OCI-LY7 (cell line): ENCODE measurements at regions not wholly inside any gene's neighbourhood (a gene's known extent, or its start where the extent isn't known, plus 50 kb on each side); places are given as distances from the start of the nearest gene placed in this dataset.

ENCODE experiments used
- BruUV-seq: library from RNA; stranded (reverse); fragments of 400-500 nt; replicated peaks from 2 replicates; lab custom pipeline; 2021; lab: Mats Ljungman, UMichigan
- CTCF ChIA-PET: fragments of 300-600 bp; sonication (Branson Sonifier 250); formaldehyde crosslinking; loops from one replicate; lab custom pipeline; 2022; ENCODE audit warnings: antibody characterized with exemption; ENCODE audit not compliant: unreplicated experiment; lab: Charles Lee
- POLR2A ChIA-PET: fragments of 300-600 bp; sonication (Branson Sonifier 250); formaldehyde crosslinking; loops from one replicate; lab custom pipeline; 2022; ENCODE audit warnings: antibody characterized with exemption; lab: Charles Lee
- DNase-seq: peaks from one replicate; pipeline ENCODE4 v3.0.0-alpha.2; 2015; ENCODE audit warnings: low spot score
- H2AFZ ChIP-seq: fragments of 200-600 bp; sonication (generic), shearing (Covaris generic); 2 replicates; pipeline ENCODE4 v1.6.1; 2014; ENCODE audit warnings: mild to moderate bottlenecking, antibody characterized with exemption, low read length, moderate library complexity
- H3K27ac ChIP-seq: fragments of 200-600 bp; sonication (generic); 2 replicates; pipeline ENCODE4 v1.5.1; 2014; ENCODE audit warnings: mixed run types, low read depth, mild to moderate bottlenecking, moderate library complexity, low read length, inconsistent platforms; ENCODE audit not compliant: poor library complexity, severe bottlenecking
- H3K36me3 ChIP-seq: fragments of 200-600 bp; sonication (generic); 2 replicates; pipeline ENCODE4 v1.6.1; 2014; ENCODE audit warnings: mild to moderate bottlenecking, antibody characterized with exemption, low read length, moderate library complexity, mixed read lengths; ENCODE audit not compliant: insufficient read depth
- H3K4me1 ChIP-seq: fragments of 200-600 bp; sonication (generic); 2 replicates; pipeline ENCODE4 v1.5.1; 2014; ENCODE audit warnings: mild to moderate bottlenecking, low read length; ENCODE audit not compliant: insufficient read depth, poor library complexity, severe bottlenecking
- H3K4me2 ChIP-seq: fragments of 200-600 bp; sonication (generic); 2 replicates; pipeline ENCODE4 v1.6.1; 2014; ENCODE audit warnings: mild to moderate bottlenecking, low read length
- H3K4me3 ChIP-seq: fragments of 200-600 bp; sonication (generic); 2 replicates; pipeline ENCODE4 v1.5.1; 2014; ENCODE audit warnings: mild to moderate bottlenecking, low read depth, low read length; ENCODE audit not compliant: poor library complexity, severe bottlenecking
- H3K79me2 ChIP-seq: fragments of 200-600 bp; sonication (generic); 2 replicates; pipeline ENCODE4 v1.6.1; 2016; ENCODE audit warnings: low read depth, mild to moderate bottlenecking, low read length, moderate library complexity, mixed read lengths; ENCODE audit not compliant: insufficient read depth
- H3K9me2 ChIP-seq: fragments of 200-600 bp; sonication (generic); 2 replicates; pipeline ENCODE4 v1.6.1; 2016; ENCODE audit warnings: mild to moderate bottlenecking, low read length, mixed read lengths; ENCODE audit not compliant: insufficient read depth
- H3K9me3 ChIP-seq: fragments of 200-600 bp; sonication (generic); 2 replicates; pipeline ENCODE4 v1.6.1; 2014; ENCODE audit warnings: mild to moderate bottlenecking, mixed run types, low read length, mixed read lengths
- H4K20me1 ChIP-seq: fragments of 200-600 bp; sonication (generic); 2 replicates; pipeline ENCODE4 v1.6.1; 2014; ENCODE audit warnings: mild to moderate bottlenecking, antibody characterized with exemption, low read length, moderate library complexity, mixed read lengths; ENCODE audit not compliant: insufficient read depth
- CTCF ChIP-seq: fragments of 200-600 bp; sonication (generic); conservative IDR thresholded peaks from 2 replicates; pipeline ENCODE4 v1.5.1; 2014; ENCODE audit warnings: mild to moderate bottlenecking, antibody characterized with exemption, low read length, moderate library complexity, mixed read lengths
- EZH2phosphoT487 ChIP-seq: fragments of 200-600 bp; sonication (generic); IDR thresholded peaks from 2 replicates; pipeline ENCODE4 v1.6.1; 2018; ENCODE audit warnings: low read depth, borderline replicate concordance, mild to moderate bottlenecking, mixed run types, antibody characterized with exemption, low read length, moderate library complexity, mixed read lengths
- intact Hi-C: fragments of 100-400 bp; cut with micrococcal nuclease; formaldehyde crosslinking; loops from one replicate; pipeline ENCODE4 v1.10.0; 2022; ENCODE audit not compliant: unreplicated experiment

DNA sequence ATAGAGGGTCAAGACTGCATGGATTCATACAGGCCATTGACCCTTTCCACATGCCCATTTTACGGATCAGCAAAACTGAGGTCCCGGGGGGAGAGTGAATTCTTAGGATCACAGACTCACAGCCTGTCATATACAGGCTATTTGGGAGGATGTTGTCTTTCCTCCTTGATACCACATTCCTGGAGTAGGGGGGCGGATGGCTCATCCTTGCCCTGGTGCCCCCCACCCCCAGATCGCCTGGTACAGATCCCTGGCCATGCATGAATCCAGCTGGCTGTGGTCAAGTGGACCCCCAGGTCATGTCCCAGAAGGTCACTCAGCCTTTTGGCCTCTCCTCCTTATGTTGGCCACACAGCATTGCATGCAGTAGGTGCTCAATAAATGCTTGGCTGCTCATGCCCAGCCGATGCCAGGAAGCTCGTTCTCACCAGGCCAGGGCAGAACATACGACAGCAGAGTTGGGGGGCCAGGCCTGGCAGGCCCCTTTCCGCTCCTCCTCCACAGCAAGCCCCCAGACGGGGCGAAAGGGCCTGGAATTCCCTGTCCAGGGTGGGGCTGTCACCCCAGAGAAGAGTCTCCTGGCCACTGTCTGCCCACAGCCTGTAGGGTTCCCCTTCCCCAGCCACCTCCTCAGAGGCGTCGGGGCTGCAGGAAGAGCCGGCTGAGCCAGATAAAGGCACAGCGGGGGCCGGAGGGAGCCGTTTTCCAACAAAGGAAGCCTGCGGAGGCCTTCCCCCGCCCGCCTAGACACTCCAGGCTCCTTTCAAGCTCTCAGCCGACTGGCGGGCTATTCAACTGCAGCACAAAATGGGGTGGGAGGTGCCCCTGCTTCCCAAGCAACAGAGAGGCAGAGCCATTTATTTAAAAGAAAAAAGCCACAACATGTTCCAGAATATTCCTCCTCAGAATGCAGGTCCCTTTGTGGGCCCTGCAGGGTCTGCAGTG lies 215.7 kb upstream of the CIBAR2 start:
- intact Hi-C loops: no loop called here
- peak overlapping the region; percentile 8; the same call in 1 of the 2 replicates for H3K4me2 ChIP-seq
- ChIA-PET CTCF (interaction anchor here (0.6 to 1.4 kb wide), 2 partner anchors 14 to 30 kb away, joined by 4 read pairs; no protein-coding TSS in a partner anchor), POLR2A (interaction anchor here (0.6 to 1.8 kb wide), 2 partner anchors 18 to 358 kb away, joined by 3 to 6 read pairs; no protein-coding TSS in a partner anchor)
- H4K20me1 ChIP-seq: no peaks in the 10 kb centered on the region
- no peaks in the 10 kb centered on the region for H3K9me3 ChIP-seq
- no peak overlapping the region for H3K4me3 ChIP-seq
- TF ChIP-seq CTCF (no peak), EZH2phosphoT487 (no peak)
- H2AFZ ChIP-seq: peak overlapping the region; percentile 55
- H3K27ac ChIP-seq: no peak overlapping the region
- BruUV-seq: no TSS peak
- H3K4me1 ChIP-seq: peaks cover 45% of the 10 kb centered on the region
- DNase-seq: no peak
- H3K36me3 ChIP-seq: no peaks in the 10 kb centered on the region
- no peaks in the 10 kb centered on the region for H3K79me2 ChIP-seq
- H3K9me2 ChIP-seq: no peaks in the 10 kb centered on the region

- no peak for DNase-seq
- Histone ChIP-seq H3K36me3 (no peaks in the 10 kb centered on the region), H3K4me2 (peak overlapping the region; percentile 8; the same call in 1 of the 2 replicates), H3K9me2 (no peaks in the 10 kb centered on the region), H3K4me1 (peaks cover 45% of the 10 kb centered on the region), H4K20me1 (no peaks in the 10 kb centered on the region), H3K4me3 (no peak overlapping the region), H3K79me2 (no peaks in the 10 kb centered on the region), H3K9me3 (no peaks in the 10 kb centered on the region), H3K27ac (no peak overlapping the region), H2AFZ (peak overlapping the region; percentile 55; the same call in 1 of the 2 replicates)
- POLR2A ChIA-PET: no interaction called here
- CTCF ChIA-PET: no interaction called here
- no TSS peak for BruUV-seq
- intact Hi-C loops: no loop called here
- TF ChIP-seq EZH2phosphoT487: no peak
- TF ChIP-seq CTCF: no peak
These were observed 216.4 kb upstream of the CIBAR2 start for GRCh38 chr16:85328676-85329058.
